Kidney epithelial cell (primary cell): ENCODE measurements at regions not wholly inside any gene's neighbourhood (a gene's known extent, or its start where the extent isn't known, plus 50 kb on each side); places are given as distances from the start of the nearest gene placed in this dataset.

Source experiments
- DNase-seq: peaks from one replicate; pipeline ENCODE4 v3.0.0-alpha.2; 2010; ENCODE audit warnings: low read depth
- H3K27me3 ChIP-seq: 2 replicates; pipeline ENCODE4 v1.6.0; 2011; ENCODE audit warnings: low read length; ENCODE audit not compliant: control insufficient read depth, insufficient read depth
- H3K36me3 ChIP-seq: 2 replicates; pipeline ENCODE4 v1.5.1; 2011; ENCODE audit warnings: low read length; ENCODE audit not compliant: control insufficient read depth, insufficient read depth
- H3K4me3 ChIP-seq: 2 replicates; pipeline ENCODE4 v1.5.1; 2011; ENCODE audit warnings: low read depth, mild to moderate bottlenecking, control low read depth, low read length
- TF ChIP-seq, protein P1 (sequence below): IDR thresholded peaks from 2 replicates; pipeline ENCODE4 v1.5.1; 2011; ENCODE audit warnings: mild to moderate bottlenecking, moderate library complexity, low read length, control low read depth, inconsistent platforms; ENCODE audit not compliant: insufficient read depth, poor library complexity, severe bottlenecking

DNA sequence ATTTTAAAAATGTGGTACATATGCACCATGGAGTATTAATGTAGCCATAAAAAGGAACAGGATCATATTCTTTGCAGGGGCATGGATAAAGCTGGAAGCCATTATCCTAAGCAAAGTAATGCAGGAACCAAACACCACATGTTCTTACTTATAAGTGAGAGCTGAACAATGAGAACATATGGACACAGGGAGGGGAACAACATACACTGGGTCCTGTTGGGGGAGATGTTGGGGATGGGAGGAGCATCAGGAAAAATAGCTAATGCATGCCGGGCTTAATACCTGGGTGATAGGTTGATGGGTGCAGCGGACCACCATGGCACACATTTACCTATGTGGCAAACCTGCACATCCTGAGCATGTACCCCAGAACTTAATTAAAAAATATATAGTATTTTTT is 352.5 kb upstream of the KAZN start:
- DNase-seq: no peak
- no peak overlapping the region for H3K4me3 ChIP-seq
- no peaks in the 10 kb centered on the region for H3K27me3 ChIP-seq
- no peaks in the 10 kb centered on the region for H3K36me3 ChIP-seq
- TF ChIP-seq, protein P1, sequence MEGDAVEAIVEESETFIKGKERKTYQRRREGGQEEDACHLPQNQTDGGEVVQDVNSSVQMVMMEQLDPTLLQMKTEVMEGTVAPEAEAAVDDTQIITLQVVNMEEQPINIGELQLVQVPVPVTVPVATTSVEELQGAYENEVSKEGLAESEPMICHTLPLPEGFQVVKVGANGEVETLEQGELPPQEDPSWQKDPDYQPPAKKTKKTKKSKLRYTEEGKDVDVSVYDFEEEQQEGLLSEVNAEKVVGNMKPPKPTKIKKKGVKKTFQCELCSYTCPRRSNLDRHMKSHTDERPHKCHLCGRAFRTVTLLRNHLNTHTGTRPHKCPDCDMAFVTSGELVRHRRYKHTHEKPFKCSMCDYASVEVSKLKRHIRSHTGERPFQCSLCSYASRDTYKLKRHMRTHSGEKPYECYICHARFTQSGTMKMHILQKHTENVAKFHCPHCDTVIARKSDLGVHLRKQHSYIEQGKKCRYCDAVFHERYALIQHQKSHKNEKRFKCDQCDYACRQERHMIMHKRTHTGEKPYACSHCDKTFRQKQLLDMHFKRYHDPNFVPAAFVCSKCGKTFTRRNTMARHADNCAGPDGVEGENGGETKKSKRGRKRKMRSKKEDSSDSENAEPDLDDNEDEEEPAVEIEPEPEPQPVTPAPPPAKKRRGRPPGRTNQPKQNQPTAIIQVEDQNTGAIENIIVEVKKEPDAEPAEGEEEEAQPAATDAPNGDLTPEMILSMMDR: no peak

DNA sequence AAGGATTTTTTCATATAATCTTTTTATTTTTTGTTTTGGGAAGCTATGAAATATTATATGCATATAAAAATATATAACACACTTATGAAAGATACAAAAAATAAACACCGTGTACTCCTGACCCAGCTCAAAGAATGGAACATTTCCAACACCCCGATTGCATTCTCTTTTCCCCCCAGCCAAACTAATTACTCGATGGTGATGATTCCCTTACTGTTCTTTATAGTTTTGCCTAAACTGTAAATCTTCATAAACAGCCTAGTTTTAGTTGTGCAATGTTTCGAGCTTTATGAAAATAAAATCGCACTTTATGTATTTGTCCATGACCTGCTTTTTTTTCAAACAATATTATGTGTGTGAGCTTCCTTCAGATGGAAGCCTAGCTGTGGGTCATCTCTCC is 352.0 kb upstream of the KAZN start:
- TF ChIP-seq, protein P1: no peak
- Histone ChIP-seq H3K4me3 (no peak overlapping the region), H3K27me3 (no peaks in the 10 kb centered on the region), H3K36me3 (no peaks in the 10 kb centered on the region)
- no peak for DNase-seq

DNA sequence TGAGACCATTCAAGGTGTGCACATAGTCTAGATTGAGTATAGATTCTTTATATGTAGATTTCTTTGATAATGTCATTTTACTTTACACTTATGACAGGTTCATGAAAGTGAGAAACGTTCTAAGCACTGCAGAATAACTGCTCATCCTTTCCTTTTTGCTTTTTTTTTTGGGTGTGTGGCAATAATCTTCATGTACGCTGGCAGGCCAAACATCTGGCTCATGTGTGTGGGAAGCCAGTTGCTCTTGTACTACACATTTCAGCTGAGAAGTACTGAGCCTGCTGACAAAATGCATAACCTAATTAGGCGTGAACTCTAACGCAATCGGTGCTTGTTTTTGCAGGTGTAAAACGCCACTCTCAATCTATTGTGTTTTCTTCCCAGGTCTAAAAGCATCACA is 350.8 kb upstream of the KAZN start:
- no peaks in the 10 kb centered on the region for H3K36me3 ChIP-seq
- TF ChIP-seq, protein P1: no peak
- no peak overlapping the region for H3K4me3 ChIP-seq
- H3K27me3 ChIP-seq: no peaks in the 10 kb centered on the region
- no peak for DNase-seq

DNA sequence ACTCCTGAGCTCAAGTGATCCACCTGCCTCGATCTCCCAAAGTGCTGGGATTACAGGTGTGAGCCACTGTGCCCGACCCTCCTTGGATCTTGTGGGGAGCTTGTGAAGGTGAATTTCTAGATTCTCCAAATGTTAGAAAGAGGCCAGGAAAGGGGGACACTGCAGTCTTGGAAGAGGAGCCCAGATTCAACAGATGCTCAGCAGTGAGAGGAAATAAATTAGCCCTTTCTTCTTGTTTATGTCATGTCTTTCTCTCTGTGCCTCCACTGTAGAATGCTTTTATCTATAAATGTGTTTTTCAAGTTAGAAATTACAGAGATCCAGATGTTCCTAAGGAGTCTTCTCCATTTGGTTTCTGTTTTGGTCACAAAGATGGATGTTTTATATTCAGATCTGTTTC is 346.6 kb upstream of the KAZN start:
- TF ChIP-seq, protein P1: no peak
- no peak for DNase-seq

DNA sequence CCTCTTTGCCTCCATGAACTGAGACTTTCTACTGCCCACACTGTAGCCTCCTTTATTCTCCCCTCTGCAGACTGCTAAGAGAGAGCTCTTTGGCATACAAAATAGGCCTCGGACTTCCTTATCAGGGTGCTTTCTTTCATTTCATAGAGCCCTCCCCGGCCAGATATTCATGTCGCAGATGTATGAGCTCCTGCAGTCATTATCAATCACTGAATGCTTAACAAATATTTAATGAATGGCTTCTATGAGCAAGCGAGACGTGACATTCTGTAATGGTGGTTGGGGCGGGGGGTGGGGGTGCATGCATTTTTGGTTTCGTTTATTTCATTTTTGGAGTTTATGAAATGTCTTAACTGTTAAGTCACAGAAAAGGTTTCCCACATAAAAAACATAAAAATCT is 344.8 kb upstream of the KAZN start:
- TF ChIP-seq, protein P1: no peak
- H3K4me3 ChIP-seq: no peak overlapping the region

More for the DNA sequence above, 346.6 kb upstream of the KAZN start:
- H3K36me3 ChIP-seq: no peaks in the 10 kb centered on the region
- no peak overlapping the region for H3K4me3 ChIP-seq
- H3K27me3 ChIP-seq: no peaks in the 10 kb centered on the region

DNA sequence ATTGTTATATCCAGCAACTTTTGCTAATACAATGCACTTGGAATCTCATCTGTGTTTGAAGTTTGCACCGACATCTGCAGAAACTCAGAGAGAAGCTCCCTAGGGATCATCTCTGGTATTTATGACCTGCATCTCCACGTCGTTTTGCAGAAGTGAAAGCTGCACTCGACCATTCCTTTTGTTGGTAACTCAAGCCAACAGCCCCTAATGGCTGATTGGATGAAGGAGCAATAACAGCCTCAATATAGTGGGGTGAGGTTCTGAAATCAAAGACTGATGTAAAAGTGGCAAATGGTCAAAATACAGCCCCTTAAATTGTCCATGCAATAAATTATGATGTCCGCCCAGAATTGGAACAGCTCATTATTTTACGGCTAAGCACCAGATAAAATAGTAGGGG is 344.2 kb upstream of the KAZN start:
- TF ChIP-seq, protein P1: no peak
- DNase-seq: no peak
- Histone ChIP-seq H3K4me3 (no peak overlapping the region), H3K36me3 (no peaks in the 10 kb centered on the region), H3K27me3 (no peaks in the 10 kb centered on the region)

More for the DNA sequence above, 344.8 kb upstream of the KAZN start:
- no peak for DNase-seq
- no peaks in the 10 kb centered on the region for H3K27me3 ChIP-seq
- H3K36me3 ChIP-seq: no peaks in the 10 kb centered on the region
